Peyer's patch (tissue), 4 donors: ENCODE measurements at regions not wholly inside any gene's neighbourhood (a gene's known extent, or its start where the extent isn't known, plus 50 kb on each side); places are given as distances from the start of the nearest gene placed in this dataset.

ENCODE experiments used
- CTCF ChIP-seq, 6 experiments: fragments of 450-650 bp in 4 of 6; fragments of 200-600 bp in 2 of 6; sonication (generic) in 1 of 6; IDR thresholded peaks; one replicate each; pipeline ENCODE4 v1.5.1; 2017 to 2019; ENCODE audit warnings: antibody characterized with exemption in 6 of 6, mild to moderate bottlenecking in 3 of 6, moderate library complexity in 1 of 6
- POLR2A ChIP-seq, 2 donors: fragments of 450-650 bp; IDR thresholded peaks; one replicate each; pipeline ENCODE4 v1.5.1; 2017; ENCODE audit warnings: antibody characterized with exemption in 2 of 2, mild to moderate bottlenecking in 2 of 2, moderate library complexity in 2 of 2

- TF ChIP-seq CTCF (IDR thresholded peaks at IDR 0.05) (no peak), POLR2A (IDR thresholded peaks at IDR 0.05) (no peak)
These were observed 111.1 kb downstream of the TPRA1 start for GRCh38 chr3:127479449-127479848.
